GM12891 (cell line): ENCODE measurements at regions not wholly inside any gene's neighbourhood (a gene's known extent, or its start where the extent isn't known, plus 50 kb on each side); places are given as distances from the start of the nearest gene placed in this dataset.

ENCODE experiments used
- PAX5 ChIP-seq: IDR thresholded peaks from 2 replicates; pipeline ENCODE4 v1.6.1; 2011; ENCODE audit warnings: low read length, moderate library complexity, mild to moderate bottlenecking; ENCODE audit not compliant: insufficient read depth, severe bottlenecking
- POLR2A ChIP-seq: IDR thresholded peaks from 2 replicates; pipeline ENCODE4 v1.6.1; 2011; ENCODE audit warnings: low read depth, low read length, control low read depth
- POLR2AphosphoS5 ChIP-seq: IDR thresholded peaks from 2 replicates; pipeline ENCODE4 v1.6.1; 2011; ENCODE audit warnings: low read depth, low read length, control low read depth
- POU2F2 ChIP-seq: IDR thresholded peaks from 2 replicates; pipeline ENCODE4 v1.6.1; 2011; ENCODE audit warnings: low read depth, mild to moderate bottlenecking, control low read depth, low read length, moderate library complexity
- SPI1 ChIP-seq: IDR thresholded peaks from 2 replicates; pipeline ENCODE4 v1.6.1; 2011; ENCODE audit warnings: low read depth, low read length, control low read depth
- TAF1 ChIP-seq: IDR thresholded peaks from 2 replicates; pipeline ENCODE4 v1.6.1; 2011; ENCODE audit warnings: low read depth, low read length, control low read depth

DNA sequence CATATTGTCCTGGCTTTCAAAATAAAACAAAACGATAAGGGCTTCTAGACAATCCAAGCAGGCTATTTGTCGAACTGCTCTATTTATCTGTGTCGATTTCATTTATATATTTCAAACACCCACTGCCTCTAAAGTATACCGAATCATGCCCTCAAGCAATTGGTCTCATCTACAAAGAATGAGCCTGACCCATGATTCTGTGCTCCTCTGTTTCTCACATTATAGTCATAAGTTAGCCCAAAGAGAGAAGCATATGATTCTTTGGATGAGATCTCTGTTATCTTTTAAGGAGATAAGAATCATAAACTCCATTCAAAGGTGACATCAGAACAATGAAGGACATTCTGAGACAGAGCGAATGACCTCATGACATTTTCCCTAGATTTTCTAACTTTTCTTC lies 191.1 kb downstream of the MAP2K6 start:
- TF ChIP-seq POLR2AphosphoS5: no peak
- TF ChIP-seq POLR2A: no peak
- TF ChIP-seq TAF1: no peak
- TF ChIP-seq POU2F2: no peak
- TF ChIP-seq SPI1: no peak
- no peak for TF ChIP-seq PAX5
